ENCODE measurements at regions not wholly inside any gene's neighbourhood (a gene's known extent, or its start where the extent isn't known, plus 50 kb on each side); places are given as distances from the start of the nearest gene placed in this dataset.

DNA sequence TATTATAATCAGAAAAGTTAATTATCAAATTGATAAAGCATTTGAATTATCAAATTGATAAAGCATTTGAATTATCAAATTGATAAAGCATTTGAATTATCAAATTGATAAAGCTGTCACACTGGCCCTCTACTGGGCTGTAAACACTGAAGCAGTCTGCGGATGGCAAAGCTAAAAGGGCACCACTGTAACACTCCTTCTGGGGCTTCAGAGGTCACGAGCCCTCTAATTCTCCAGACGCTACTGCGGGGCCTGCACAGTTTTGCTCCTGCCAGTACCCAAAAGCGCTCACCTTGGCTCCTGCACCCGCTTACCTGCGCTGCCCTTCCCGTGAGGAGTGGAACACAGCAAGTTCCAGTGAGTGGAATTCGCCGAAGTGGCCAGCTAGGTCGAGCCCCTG, 409.0 kb upstream of the KCNMB2 start:
- TF ChIP-seq, protein P1, sequence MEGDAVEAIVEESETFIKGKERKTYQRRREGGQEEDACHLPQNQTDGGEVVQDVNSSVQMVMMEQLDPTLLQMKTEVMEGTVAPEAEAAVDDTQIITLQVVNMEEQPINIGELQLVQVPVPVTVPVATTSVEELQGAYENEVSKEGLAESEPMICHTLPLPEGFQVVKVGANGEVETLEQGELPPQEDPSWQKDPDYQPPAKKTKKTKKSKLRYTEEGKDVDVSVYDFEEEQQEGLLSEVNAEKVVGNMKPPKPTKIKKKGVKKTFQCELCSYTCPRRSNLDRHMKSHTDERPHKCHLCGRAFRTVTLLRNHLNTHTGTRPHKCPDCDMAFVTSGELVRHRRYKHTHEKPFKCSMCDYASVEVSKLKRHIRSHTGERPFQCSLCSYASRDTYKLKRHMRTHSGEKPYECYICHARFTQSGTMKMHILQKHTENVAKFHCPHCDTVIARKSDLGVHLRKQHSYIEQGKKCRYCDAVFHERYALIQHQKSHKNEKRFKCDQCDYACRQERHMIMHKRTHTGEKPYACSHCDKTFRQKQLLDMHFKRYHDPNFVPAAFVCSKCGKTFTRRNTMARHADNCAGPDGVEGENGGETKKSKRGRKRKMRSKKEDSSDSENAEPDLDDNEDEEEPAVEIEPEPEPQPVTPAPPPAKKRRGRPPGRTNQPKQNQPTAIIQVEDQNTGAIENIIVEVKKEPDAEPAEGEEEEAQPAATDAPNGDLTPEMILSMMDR (IDR thresholded peaks at IDR 0.05), result no peak
- TF ChIP-seq POLR2A (IDR thresholded peaks at IDR 0.05), result no peak

All from ovary (tissue), 3 donors.